ENCODE measurements at regions not wholly inside any gene's neighbourhood (a gene's known extent, or its start where the extent isn't known, plus 50 kb on each side); places are given as distances from the start of the nearest gene placed in this dataset.
A peak's percentile ranks its signal among the peaks of the same experiment; 100 is the strongest.

GRCh38 chr5:1725641-1726468, 73.8 kb downstream of the MRPL36 start:
- TF ChIP-seq CTCF (IDR thresholded peaks at IDR 0.05; ENCODE audit: low read length, missing control alignments): no peak
- no peak overlapping the region for H3K4me3 ChIP-seq (replicated peaks; ENCODE audit: low read depth, low read length)
- DNase-seq (ENCODE audit: low read depth): no peak

GRCh38 chr5:1724822-1725602, 74.6 kb downstream of the MRPL36 start:
- no peak overlapping the region for H3K4me3 ChIP-seq (replicated peaks; ENCODE audit: low read depth, low read length)
- no peak for TF ChIP-seq CTCF (IDR thresholded peaks at IDR 0.05; ENCODE audit: low read length, missing control alignments)
- DNase-seq (ENCODE audit: low read depth): peak; percentile 14

- no peak for DNase-seq (ENCODE audit: low read depth)
- H3K4me3 ChIP-seq (replicated peaks; ENCODE audit: low read depth, low read length): no peak overlapping the region
- TF ChIP-seq CTCF (IDR thresholded peaks at IDR 0.05; ENCODE audit: low read length, missing control alignments): no peak
Observed at GRCh38 chr5:1723957-1724821, 75.4 kb downstream of the MRPL36 start.

GRCh38 chr5:1723476-1723875, 76.2 kb downstream of the MRPL36 start:
- H3K4me3 ChIP-seq (replicated peaks; ENCODE audit: low read depth, low read length): no peak overlapping the region
- DNase-seq (ENCODE audit: low read depth): no peak
- no peak for TF ChIP-seq CTCF (IDR thresholded peaks at IDR 0.05; ENCODE audit: low read length, missing control alignments)

- no peak for DNase-seq (ENCODE audit: low read depth)
Observed at GRCh38 chr5:1722877-1723276, 76.8 kb downstream of the MRPL36 start.

More at GRCh38 chr5:1722877-1723276, 76.8 kb downstream of the MRPL36 start:
- TF ChIP-seq CTCF (IDR thresholded peaks at IDR 0.05; ENCODE audit: low read length, missing control alignments): no peak
- H3K4me3 ChIP-seq (replicated peaks; ENCODE audit: low read depth, low read length): no peak overlapping the region

Measured in fibroblast of pulmonary artery (primary cell).